Fibroblast of mammary gland (primary cell): ENCODE measurements at regions not wholly inside any gene's neighbourhood (a gene's known extent, or its start where the extent isn't known, plus 50 kb on each side); places are given as distances from the start of the nearest gene placed in this dataset.

Experiments
- DNase-seq: peaks from one replicate; pipeline ENCODE4 v3.0.0-alpha.2; 2010; ENCODE audit warnings: low read depth
- H3K4me3 ChIP-seq: 2 replicates; pipeline ENCODE4 v1.5.1; 2011; ENCODE audit warnings: low read depth, mild to moderate bottlenecking, low read length, moderate library complexity; ENCODE audit not compliant: control insufficient read depth
- CTCF ChIP-seq: conservative IDR thresholded peaks from 2 replicates; pipeline ENCODE4 v1.5.1; 2011; ENCODE audit warnings: low read depth, low read length, inconsistent platforms; ENCODE audit not compliant: control insufficient read depth, insufficient read depth

GRCh38 chr3:176561826-176562225 lies 635.5 kb downstream of the TBL1XR1 start:
- H3K4me3 ChIP-seq = no peak overlapping the region
- no peak for DNase-seq
- no peak for TF ChIP-seq CTCF

- H3K4me3 ChIP-seq = no peak overlapping the region
- no peak for DNase-seq
- TF ChIP-seq CTCF = no peak
Measured at GRCh38 chr3:176554791-176555654, 642.3 kb downstream of the TBL1XR1 start.

GRCh38 chr3:176554264-176554663 lies 643.0 kb downstream of the TBL1XR1 start:
- no peak for TF ChIP-seq CTCF
- DNase-seq = no peak

GRCh38 chr3:176526942-176527341 lies 670.3 kb downstream of the TBL1XR1 start:
- no peak overlapping the region for H3K4me3 ChIP-seq
- no peak for TF ChIP-seq CTCF
- DNase-seq = no peak

More at GRCh38 chr3:176554264-176554663, 643.0 kb downstream of the TBL1XR1 start:
- no peak overlapping the region for H3K4me3 ChIP-seq

- no peak overlapping the region for H3K4me3 ChIP-seq
- no peak for TF ChIP-seq CTCF
- no peak for DNase-seq
Measured at GRCh38 chr3:176526225-176526624, 671.1 kb downstream of the TBL1XR1 start.

- TF ChIP-seq CTCF = no peak
- H3K4me3 ChIP-seq = no peak overlapping the region
- DNase-seq = no peak
Measured at GRCh38 chr3:176523114-176523513, 674.2 kb downstream of the TBL1XR1 start.

GRCh38 chr3:176522436-176522835 lies 674.8 kb downstream of the TBL1XR1 start:
- DNase-seq = no peak
- no peak overlapping the region for H3K4me3 ChIP-seq
- TF ChIP-seq CTCF = no peak
